AG09309 (cell line): ENCODE measurements at regions not wholly inside any gene's neighbourhood (a gene's known extent, or its start where the extent isn't known, plus 50 kb on each side); places are given as distances from the start of the nearest gene placed in this dataset.

Experiments
- DNase-seq: peaks from one replicate; pipeline ENCODE4 v3.0.0-alpha.2; 2010; ENCODE audit warnings: low read depth
- H3K4me3 ChIP-seq: 2 replicates; pipeline ENCODE4 v1.5.1; 2011; ENCODE audit warnings: mild to moderate bottlenecking, low read depth, low read length, moderate library complexity; ENCODE audit not compliant: control insufficient read depth
- TF ChIP-seq, protein P1 (sequence below): IDR thresholded peaks from 2 replicates; pipeline ENCODE4 v1.5.1; 2011; ENCODE audit warnings: mild to moderate bottlenecking, low read depth, low read length, inconsistent platforms; ENCODE audit not compliant: insufficient read depth, control insufficient read depth; ENCODE audit errors: missing control alignments

- no peak for DNase-seq
- TF ChIP-seq, protein P1, sequence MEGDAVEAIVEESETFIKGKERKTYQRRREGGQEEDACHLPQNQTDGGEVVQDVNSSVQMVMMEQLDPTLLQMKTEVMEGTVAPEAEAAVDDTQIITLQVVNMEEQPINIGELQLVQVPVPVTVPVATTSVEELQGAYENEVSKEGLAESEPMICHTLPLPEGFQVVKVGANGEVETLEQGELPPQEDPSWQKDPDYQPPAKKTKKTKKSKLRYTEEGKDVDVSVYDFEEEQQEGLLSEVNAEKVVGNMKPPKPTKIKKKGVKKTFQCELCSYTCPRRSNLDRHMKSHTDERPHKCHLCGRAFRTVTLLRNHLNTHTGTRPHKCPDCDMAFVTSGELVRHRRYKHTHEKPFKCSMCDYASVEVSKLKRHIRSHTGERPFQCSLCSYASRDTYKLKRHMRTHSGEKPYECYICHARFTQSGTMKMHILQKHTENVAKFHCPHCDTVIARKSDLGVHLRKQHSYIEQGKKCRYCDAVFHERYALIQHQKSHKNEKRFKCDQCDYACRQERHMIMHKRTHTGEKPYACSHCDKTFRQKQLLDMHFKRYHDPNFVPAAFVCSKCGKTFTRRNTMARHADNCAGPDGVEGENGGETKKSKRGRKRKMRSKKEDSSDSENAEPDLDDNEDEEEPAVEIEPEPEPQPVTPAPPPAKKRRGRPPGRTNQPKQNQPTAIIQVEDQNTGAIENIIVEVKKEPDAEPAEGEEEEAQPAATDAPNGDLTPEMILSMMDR = no peak
- H3K4me3 ChIP-seq = peak overlapping the region; percentile 11
Measured at GRCh38 chr6:40163924-40164323, 229.7 kb upstream of the MOCS1 start.

- H3K4me3 ChIP-seq = no peak overlapping the region
- TF ChIP-seq, protein P1 = no peak
- DNase-seq = no peak
Measured at GRCh38 chr6:40162074-40162473, 227.8 kb upstream of the MOCS1 start.

- no peak for DNase-seq
- no peak overlapping the region for H3K4me3 ChIP-seq
- TF ChIP-seq, protein P1 = no peak
Measured at GRCh38 chr6:40160826-40161225, 226.6 kb upstream of the MOCS1 start.

GRCh38 chr6:40159865-40160264 lies 225.6 kb upstream of the MOCS1 start:
- TF ChIP-seq, protein P1 = no peak
- DNase-seq = no peak
- H3K4me3 ChIP-seq = no peak overlapping the region

DNA sequence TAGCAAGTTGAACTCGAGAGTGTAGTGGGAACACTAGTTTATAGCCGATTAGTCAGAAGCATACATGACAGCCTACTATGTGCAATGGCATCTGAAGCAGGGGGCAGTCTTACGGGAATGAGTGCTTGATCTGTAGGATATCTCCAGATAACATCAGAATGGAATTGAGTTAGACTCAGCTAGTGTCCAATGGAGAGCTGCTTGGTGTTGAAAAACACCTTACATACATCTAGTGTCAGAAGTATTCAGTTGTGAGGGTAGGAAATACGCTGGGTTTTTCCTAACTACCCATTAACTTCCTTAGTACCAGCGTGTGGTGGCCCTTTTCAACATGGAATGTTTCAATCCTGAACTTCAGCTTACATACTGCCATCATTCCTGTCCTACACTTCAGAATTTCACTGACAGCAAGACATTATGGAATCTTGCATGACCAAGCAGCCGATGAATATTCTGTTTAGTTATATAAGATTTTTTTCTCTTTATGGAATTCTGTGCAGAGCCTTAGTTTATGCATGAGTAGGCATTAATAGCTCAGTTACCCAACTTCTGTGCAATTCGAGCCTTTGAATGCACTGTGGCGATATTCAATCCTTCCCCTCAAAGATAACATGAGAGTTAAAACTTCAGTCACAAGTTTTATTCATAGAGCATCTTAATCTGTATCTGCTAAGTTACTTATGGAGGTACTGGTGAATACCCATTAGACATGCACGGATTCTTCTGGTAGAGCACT lies 218.6 kb upstream of the MOCS1 start:
- H3K4me3 ChIP-seq = no peak overlapping the region
- TF ChIP-seq, protein P1 = no peak
- no peak for DNase-seq

- TF ChIP-seq, protein P1 = no peak
- no peak for DNase-seq
- no peak overlapping the region for H3K4me3 ChIP-seq
Measured at GRCh38 chr6:40152196-40152595, 217.9 kb upstream of the MOCS1 start.
